LNCAP (cell line): ENCODE measurements at regions not wholly inside any gene's neighbourhood (a gene's known extent, or its start where the extent isn't known, plus 50 kb on each side); places are given as distances from the start of the nearest gene placed in this dataset.

Experiments
- CTCF ChIP-seq: fragments of 450-650 bp; IDR thresholded peaks from 2 replicates; pipeline ENCODE4 v1.5.1; 2017; ENCODE audit warnings: mild to moderate bottlenecking

- TF ChIP-seq CTCF = no peak
Observed at GRCh38 chr10:78919181-78919966, 149.4 kb upstream of the ZMIZ1 start.

GRCh38 chr10:78920011-78920410 is 148.8 kb upstream of the ZMIZ1 start:
- TF ChIP-seq CTCF = no peak

DNA sequence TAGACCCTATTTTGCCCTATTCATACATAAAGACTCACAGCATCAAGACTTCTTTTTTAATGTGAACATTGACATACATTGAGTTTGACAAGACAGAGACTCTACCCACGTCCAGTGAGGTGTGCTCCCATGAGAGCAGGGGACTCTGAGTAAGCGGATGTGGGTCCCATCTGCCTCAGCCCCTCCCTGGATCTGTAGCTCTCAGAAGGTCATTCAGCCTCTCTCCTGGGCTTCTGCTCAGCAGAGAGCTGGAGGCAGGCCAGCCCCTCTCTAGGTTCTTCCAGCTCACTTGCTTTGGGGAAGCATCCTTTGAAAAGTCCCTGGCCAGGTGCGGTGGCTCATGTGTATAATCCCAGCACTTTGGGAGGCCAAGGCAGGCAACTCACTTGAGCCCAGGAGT is 146.9 kb upstream of the ZMIZ1 start:
- no peak for TF ChIP-seq CTCF

- TF ChIP-seq CTCF = no peak
Observed at GRCh38 chr10:78923647-78924318, 145.0 kb upstream of the ZMIZ1 start.

GRCh38 chr10:78924319-78925003 is 144.3 kb upstream of the ZMIZ1 start:
- TF ChIP-seq CTCF = no peak

GRCh38 chr10:78925275-78925674 is 143.5 kb upstream of the ZMIZ1 start:
- no peak for TF ChIP-seq CTCF

DNA sequence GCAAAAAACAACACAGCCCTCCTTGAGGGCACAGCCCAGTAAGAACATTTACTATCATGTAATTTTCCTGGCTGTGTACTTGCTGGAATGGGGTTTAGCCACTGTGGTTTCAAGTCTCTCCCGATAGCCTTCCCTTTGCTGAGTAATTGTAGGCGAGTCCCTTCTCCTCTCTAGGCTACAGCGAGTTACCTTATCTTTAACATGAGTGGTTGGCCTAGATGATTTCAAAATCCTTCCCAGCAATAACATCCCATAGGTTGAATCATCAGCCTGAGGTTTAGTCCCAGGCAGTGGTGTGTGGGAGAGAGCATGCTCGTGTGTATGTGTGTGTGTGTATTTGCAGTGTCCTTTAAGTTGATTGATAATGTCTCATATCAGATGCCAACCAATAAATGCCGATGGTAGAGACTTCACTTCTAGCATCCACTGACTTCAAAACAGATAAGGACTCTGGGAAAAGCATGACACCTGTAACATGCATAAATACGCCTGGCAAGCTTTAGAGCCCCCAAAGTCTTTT is 142.9 kb upstream of the ZMIZ1 start:
- no peak for TF ChIP-seq CTCF
